NCI-H526 treated with DMSO at 0.1 percent for 48 hours (cell line): ENCODE measurements at regions not wholly inside any gene's neighbourhood (a gene's known extent, or its start where the extent isn't known, plus 50 kb on each side); places are given as distances from the start of the nearest gene placed in this dataset.
A peak's percentile ranks its signal among the peaks of the same experiment; 100 is the strongest.
"Not testable (repeated sequence)": the region's sequence is repeated elsewhere in the genome, so short reads cannot be mapped to it uniquely, and the experiment has no call there.

ENCODE experiments used
- DNase-seq: peaks from one replicate; lab custom pipeline; 2025; lab: John Stamatoyannopoulos, UW

GRCh38 chr13:109273326-109273751 lies 513.0 kb downstream of the IRS2 start:
- no peak for DNase-seq

- DNase-seq: no peak
Measured at GRCh38 chr13:109272595-109273325, 513.6 kb downstream of the IRS2 start.

GRCh38 chr13:109271555-109272541 lies 514.5 kb downstream of the IRS2 start:
- peak; percentile 40 for DNase-seq

GRCh38 chr13:109271061-109271460 lies 515.3 kb downstream of the IRS2 start:
- no peak for DNase-seq

GRCh38 chr13:109269381-109269780 lies 517.0 kb downstream of the IRS2 start:
- not testable (repeated sequence) for DNase-seq

GRCh38 chr13:109268492-109268891 lies 517.9 kb downstream of the IRS2 start:
- DNase-seq: not testable (repeated sequence)

GRCh38 chr13:109267400-109267799 lies 519.0 kb downstream of the IRS2 start:
- not testable (repeated sequence) for DNase-seq

GRCh38 chr13:109265438-109265742 lies 521.0 kb downstream of the IRS2 start:
- DNase-seq: not testable (repeated sequence)

GRCh38 chr13:109264603-109265437 lies 521.6 kb downstream of the IRS2 start:
- not testable (repeated sequence) for DNase-seq

GRCh38 chr13:109257761-109258157 lies 528.6 kb downstream of the IRS2 start:
- not testable (repeated sequence) for DNase-seq
